Neural progenitor cell (in vitro differentiated cells): ENCODE measurements at regions not wholly inside any gene's neighbourhood (a gene's known extent, or its start where the extent isn't known, plus 50 kb on each side); places are given as distances from the start of the nearest gene placed in this dataset.

ENCODE experiments used
- DNase-seq: peaks from one replicate; pipeline ENCODE4 v3.0.0-alpha.2; 2016; ENCODE audit warnings: low spot score
- H2AFZ ChIP-seq: fragments of 200-600 bp; sonication (generic); replicated peaks from 2 replicates; pipeline ENCODE4 v1.6.1; 2016; ENCODE audit warnings: antibody characterized with exemption
- H3F3A ChIP-seq: fragments of 200-600 bp; sonication (generic); 2 replicates; pipeline ENCODE4 v1.6.1; 2016; ENCODE audit warnings: antibody characterized with exemption, low read depth
- H3K27ac ChIP-seq: fragments of 200-600 bp; sonication (generic); 2 replicates; pipeline ENCODE4 v1.5.1; 2016; ENCODE audit warnings: mild to moderate bottlenecking
- H3K27me3 ChIP-seq: fragments of 200-600 bp; sonication (generic); 2 replicates; pipeline ENCODE4 v1.6.1; 2016; ENCODE audit warnings: mild to moderate bottlenecking, moderate library complexity
- H3K36me3 ChIP-seq: fragments of 200-600 bp; sonication (generic); 2 replicates; pipeline ENCODE4 v1.5.1; 2016
- H3K4me1 ChIP-seq: fragments of 200-600 bp; sonication (generic); 2 replicates; pipeline ENCODE4 v1.6.1; 2016; ENCODE audit warnings: mixed run types
- H3K4me2 ChIP-seq: fragments of 200-600 bp; sonication (generic); 2 replicates; pipeline ENCODE4 v1.6.1; 2016
- H3K4me3 ChIP-seq: fragments of 200-600 bp; sonication (generic); 2 replicates; pipeline ENCODE4 v1.5.1; 2016
- H3K79me2 ChIP-seq: fragments of 200-600 bp; sonication (generic); 2 replicates; pipeline ENCODE4 v1.6.1; 2016; ENCODE audit warnings: low read depth
- H3K9ac ChIP-seq: fragments of 200-600 bp; sonication (generic); 2 replicates; pipeline ENCODE4 v1.6.1; 2016
- H3K9me3 ChIP-seq: fragments of 200-600 bp; sonication (generic); 2 replicates; pipeline ENCODE4 v1.5.1; 2016; ENCODE audit warnings: low read depth
- H4K20me1 ChIP-seq: fragments of 200-600 bp; sonication (generic); 2 replicates; pipeline ENCODE4 v1.6.1; 2016; ENCODE audit warnings: low read depth
- H3K27ac Mint-ChIP-seq: 3 replicates; pipeline ENCODE4 v1.8.0; 2021; ENCODE audit warnings: mixed read lengths
- H3K27me3 Mint-ChIP-seq: 2 replicates; pipeline ENCODE4 v1.8.0; 2022; ENCODE audit warnings: low read depth, mild to moderate bottlenecking, inconsistent platforms, moderate library complexity, mixed read lengths; ENCODE audit not compliant: insufficient read depth
- H3K36me3 Mint-ChIP-seq: 3 replicates; pipeline ENCODE4 v1.8.0; 2021; ENCODE audit warnings: mixed read lengths
- H3K4me1 Mint-ChIP-seq: 3 replicates; pipeline ENCODE4 v1.8.0; 2021; ENCODE audit warnings: mixed read lengths
- H3K4me3 Mint-ChIP-seq: 3 replicates; pipeline ENCODE4 v1.8.0; 2021; ENCODE audit warnings: mild to moderate bottlenecking, moderate library complexity, mixed read lengths
- H3K9me3 Mint-ChIP-seq: 3 replicates; pipeline ENCODE4 v1.8.0; 2020; ENCODE audit warnings: mixed read lengths
- CTCF ChIP-seq: fragments of 200-600 bp; sonication (generic); IDR thresholded peaks from 2 replicates; pipeline ENCODE4 v1.5.1; 2017; ENCODE audit warnings: antibody characterized with exemption, mild to moderate bottlenecking
- EZH2 ChIP-seq: fragments of 200-600 bp; sonication (generic); IDR thresholded peaks from 2 replicates; pipeline ENCODE4 v1.6.1; 2017; ENCODE audit warnings: antibody characterized with exemption, mild to moderate bottlenecking, moderate library complexity
- EZH2phosphoT487 ChIP-seq: fragments of 200-600 bp; sonication (generic); IDR thresholded peaks from 2 replicates; pipeline ENCODE4 v1.6.1; 2017; ENCODE audit warnings: antibody characterized with exemption

- no peaks in the 10 kb centered on the region for H3K79me2 ChIP-seq
- DNase-seq, result peak; percentile 58
- peak overlapping the region; percentile 83 for H3K27ac ChIP-seq
- Mint-ChIP-seq H3K4me3 (peak overlapping the region; percentile 62), H3K27ac (peak overlapping the region; percentile 82), H3K9me3 (peaks cover 13% of the 10 kb centered on the region), H3K4me1 (peaks cover 21% of the 10 kb centered on the region), H3K27me3 (peaks cover 11% of the 10 kb centered on the region), H3K36me3 (peaks cover 2% of the 10 kb centered on the region)
- peaks cover 20% of the 10 kb centered on the region for H3F3A ChIP-seq
- no peaks in the 10 kb centered on the region for H3K36me3 ChIP-seq
- TF ChIP-seq EZH2phosphoT487, result no peak
- TF ChIP-seq CTCF, result no peak
- no peak for TF ChIP-seq EZH2
- H3K9ac ChIP-seq, result no peak overlapping the region
- H3K4me1 ChIP-seq, result peaks cover 16% of the 10 kb centered on the region
- H3K27me3 ChIP-seq, result no peaks in the 10 kb centered on the region
- H3K9me3 ChIP-seq, result no peaks in the 10 kb centered on the region
- no peaks in the 10 kb centered on the region for H4K20me1 ChIP-seq
- H3K4me2 ChIP-seq, result peak overlapping the region; percentile 27
- H2AFZ ChIP-seq, result no peak overlapping the region
- no peak overlapping the region for H3K4me3 ChIP-seq
These were observed 119.2 kb downstream of the MSX2 start for GRCh38 chr5:174843263-174844250.

- H3K27ac ChIP-seq, result no peak overlapping the region
- no peak overlapping the region for H3K4me2 ChIP-seq
- no peaks in the 10 kb centered on the region for H3K79me2 ChIP-seq
- H3K27me3 Mint-ChIP-seq, result peaks cover 7% of the 10 kb centered on the region
- no peak overlapping the region for H3K9ac ChIP-seq
- no peaks in the 10 kb centered on the region for H3K27me3 ChIP-seq
- no peaks in the 10 kb centered on the region for H4K20me1 ChIP-seq
- peaks cover 11% of the 10 kb centered on the region for H3K9me3 Mint-ChIP-seq
- H3K27ac Mint-ChIP-seq, result no peak overlapping the region
- H3K36me3 ChIP-seq, result no peaks in the 10 kb centered on the region
- peaks cover 20% of the 10 kb centered on the region for H3F3A ChIP-seq
- no peak for DNase-seq
- no peak overlapping the region for H3K4me3 Mint-ChIP-seq
- H3K4me1 ChIP-seq, result peaks cover 16% of the 10 kb centered on the region
- H3K36me3 Mint-ChIP-seq, result peaks cover 2% of the 10 kb centered on the region
- no peak overlapping the region for H2AFZ ChIP-seq
- no peak for TF ChIP-seq EZH2phosphoT487
- TF ChIP-seq CTCF, result no peak
- no peak for TF ChIP-seq EZH2
- peaks cover 21% of the 10 kb centered on the region for H3K4me1 Mint-ChIP-seq
- H3K9me3 ChIP-seq, result no peaks in the 10 kb centered on the region
- H3K4me3 ChIP-seq, result no peak overlapping the region
These were observed 116.1 kb downstream of the MSX2 start for GRCh38 chr5:174840435-174840834.

GRCh38 chr5:174839196-174839595 is 114.8 kb downstream of the MSX2 start:
- no peak overlapping the region for H3K9ac ChIP-seq
- no peak overlapping the region for H3K4me3 ChIP-seq
- H2AFZ ChIP-seq, result no peak overlapping the region
- no peak for DNase-seq
- H3F3A ChIP-seq, result peaks cover 18% of the 10 kb centered on the region
- Mint-ChIP-seq H3K36me3 (peaks cover 2% of the 10 kb centered on the region), H3K9me3 (peaks cover 11% of the 10 kb centered on the region), H3K27ac (no peak overlapping the region), H3K4me3 (no peak overlapping the region), H3K27me3 (peaks cover 2% of the 10 kb centered on the region), H3K4me1 (peaks cover 14% of the 10 kb centered on the region)
- H3K4me2 ChIP-seq, result no peak overlapping the region
- H3K9me3 ChIP-seq, result no peaks in the 10 kb centered on the region
- no peaks in the 10 kb centered on the region for H3K27me3 ChIP-seq
- no peak for TF ChIP-seq CTCF
- TF ChIP-seq EZH2, result no peak
- TF ChIP-seq EZH2phosphoT487, result no peak
- H3K79me2 ChIP-seq, result no peaks in the 10 kb centered on the region
- H3K4me1 ChIP-seq, result peaks cover 16% of the 10 kb centered on the region
- H4K20me1 ChIP-seq, result no peaks in the 10 kb centered on the region
- no peaks in the 10 kb centered on the region for H3K36me3 ChIP-seq
- no peak overlapping the region for H3K27ac ChIP-seq
